ENCODE measurements at regions not wholly inside any gene's neighbourhood (a gene's known extent, or its start where the extent isn't known, plus 50 kb on each side); places are given as distances from the start of the nearest gene placed in this dataset.

- TF ChIP-seq ZFAT (CRISPR knock-in tag; conservative IDR thresholded peaks at IDR 0.05) (no peak), ZBTB21 (CRISPR knock-in tag; IDR thresholded peaks at IDR 0.05) (no peak), SNAI1 (CRISPR knock-in tag; IDR thresholded peaks at IDR 0.05; ENCODE audit: borderline replicate concordance) (no peak), ZBTB33 (CRISPR knock-in tag; IDR thresholded peaks at IDR 0.05) (no peak), YY1 (IDR thresholded peaks at IDR 0.05; ENCODE audit: insufficient read depth, insufficient replicate concordance, low read depth, low read length) (no peak), NR2F1 (CRISPR knock-in tag; IDR thresholded peaks at IDR 0.05) (no peak), ZNF777 (CRISPR knock-in tag; IDR thresholded peaks at IDR 0.05) (no peak), TOPORS (CRISPR knock-in tag; IDR thresholded peaks at IDR 0.05) (no peak)
- TF ChIP-seq, protein P1, sequence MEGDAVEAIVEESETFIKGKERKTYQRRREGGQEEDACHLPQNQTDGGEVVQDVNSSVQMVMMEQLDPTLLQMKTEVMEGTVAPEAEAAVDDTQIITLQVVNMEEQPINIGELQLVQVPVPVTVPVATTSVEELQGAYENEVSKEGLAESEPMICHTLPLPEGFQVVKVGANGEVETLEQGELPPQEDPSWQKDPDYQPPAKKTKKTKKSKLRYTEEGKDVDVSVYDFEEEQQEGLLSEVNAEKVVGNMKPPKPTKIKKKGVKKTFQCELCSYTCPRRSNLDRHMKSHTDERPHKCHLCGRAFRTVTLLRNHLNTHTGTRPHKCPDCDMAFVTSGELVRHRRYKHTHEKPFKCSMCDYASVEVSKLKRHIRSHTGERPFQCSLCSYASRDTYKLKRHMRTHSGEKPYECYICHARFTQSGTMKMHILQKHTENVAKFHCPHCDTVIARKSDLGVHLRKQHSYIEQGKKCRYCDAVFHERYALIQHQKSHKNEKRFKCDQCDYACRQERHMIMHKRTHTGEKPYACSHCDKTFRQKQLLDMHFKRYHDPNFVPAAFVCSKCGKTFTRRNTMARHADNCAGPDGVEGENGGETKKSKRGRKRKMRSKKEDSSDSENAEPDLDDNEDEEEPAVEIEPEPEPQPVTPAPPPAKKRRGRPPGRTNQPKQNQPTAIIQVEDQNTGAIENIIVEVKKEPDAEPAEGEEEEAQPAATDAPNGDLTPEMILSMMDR (CRISPR knock-in tag; IDR thresholded peaks at IDR 0.05): no peak
These were observed 83.7 kb upstream of the MBOAT2 start for GRCh38 chr2:9087121-9087681.

Measured in HepG2 (cell line).